ENCODE measurements at regions not wholly inside any gene's neighbourhood (a gene's known extent, or its start where the extent isn't known, plus 50 kb on each side); places are given as distances from the start of the nearest gene placed in this dataset.

DNA sequence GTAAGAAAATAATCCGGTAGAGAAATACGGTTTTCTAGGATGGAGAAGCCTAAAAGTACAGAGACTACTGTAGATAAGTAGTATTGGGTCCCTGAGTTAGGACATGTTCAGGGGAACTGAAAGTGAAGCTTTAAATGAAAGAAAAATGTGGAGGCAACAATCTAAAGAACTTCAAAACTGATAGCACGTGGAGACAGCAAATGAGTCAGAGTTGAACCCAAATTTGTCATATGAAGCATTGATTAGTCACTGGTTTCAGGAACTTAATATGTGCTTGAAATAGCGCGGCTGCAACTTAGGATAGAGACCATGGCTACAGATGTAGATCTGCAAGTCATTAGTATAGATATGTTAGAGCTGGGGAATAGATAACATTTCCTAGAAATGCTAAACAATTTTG is 1138.6 kb upstream of the SORCS1 start:
- no peak for DNase-seq (ENCODE audit: low read depth)

GRCh38 chr10:108301002-108301401 is 1136.5 kb upstream of the SORCS1 start:
- no peak for DNase-seq (ENCODE audit: low read depth)
- TF ChIP-seq, protein P1, sequence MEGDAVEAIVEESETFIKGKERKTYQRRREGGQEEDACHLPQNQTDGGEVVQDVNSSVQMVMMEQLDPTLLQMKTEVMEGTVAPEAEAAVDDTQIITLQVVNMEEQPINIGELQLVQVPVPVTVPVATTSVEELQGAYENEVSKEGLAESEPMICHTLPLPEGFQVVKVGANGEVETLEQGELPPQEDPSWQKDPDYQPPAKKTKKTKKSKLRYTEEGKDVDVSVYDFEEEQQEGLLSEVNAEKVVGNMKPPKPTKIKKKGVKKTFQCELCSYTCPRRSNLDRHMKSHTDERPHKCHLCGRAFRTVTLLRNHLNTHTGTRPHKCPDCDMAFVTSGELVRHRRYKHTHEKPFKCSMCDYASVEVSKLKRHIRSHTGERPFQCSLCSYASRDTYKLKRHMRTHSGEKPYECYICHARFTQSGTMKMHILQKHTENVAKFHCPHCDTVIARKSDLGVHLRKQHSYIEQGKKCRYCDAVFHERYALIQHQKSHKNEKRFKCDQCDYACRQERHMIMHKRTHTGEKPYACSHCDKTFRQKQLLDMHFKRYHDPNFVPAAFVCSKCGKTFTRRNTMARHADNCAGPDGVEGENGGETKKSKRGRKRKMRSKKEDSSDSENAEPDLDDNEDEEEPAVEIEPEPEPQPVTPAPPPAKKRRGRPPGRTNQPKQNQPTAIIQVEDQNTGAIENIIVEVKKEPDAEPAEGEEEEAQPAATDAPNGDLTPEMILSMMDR (IDR thresholded peaks at IDR 0.05; ENCODE audit: low read depth, low read length, missing control alignments) = no peak
- H3K4me3 ChIP-seq (ENCODE audit: low read depth, low read length) = no peak overlapping the region

More for the DNA sequence above, 1138.6 kb upstream of the SORCS1 start:
- H3K4me3 ChIP-seq (ENCODE audit: low read depth, low read length) = no peak overlapping the region
- TF ChIP-seq, protein P1 (IDR thresholded peaks at IDR 0.05; ENCODE audit: low read depth, low read length, missing control alignments) = no peak

- DNase-seq (ENCODE audit: low read depth) = no peak
- TF ChIP-seq, protein P1 (IDR thresholded peaks at IDR 0.05; ENCODE audit: low read depth, low read length, missing control alignments) = no peak
- no peak overlapping the region for H3K4me3 ChIP-seq (ENCODE audit: low read depth, low read length)
Measured at GRCh38 chr10:108290823-108291222, 1126.3 kb upstream of the SORCS1 start.

GRCh38 chr10:108275895-108276685 is 1111.6 kb upstream of the SORCS1 start:
- DNase-seq (ENCODE audit: low read depth) = no peak
- TF ChIP-seq, protein P1 (IDR thresholded peaks at IDR 0.05; ENCODE audit: low read depth, low read length, missing control alignments) = no peak
- no peak overlapping the region for H3K4me3 ChIP-seq (ENCODE audit: low read depth, low read length)

DNA sequence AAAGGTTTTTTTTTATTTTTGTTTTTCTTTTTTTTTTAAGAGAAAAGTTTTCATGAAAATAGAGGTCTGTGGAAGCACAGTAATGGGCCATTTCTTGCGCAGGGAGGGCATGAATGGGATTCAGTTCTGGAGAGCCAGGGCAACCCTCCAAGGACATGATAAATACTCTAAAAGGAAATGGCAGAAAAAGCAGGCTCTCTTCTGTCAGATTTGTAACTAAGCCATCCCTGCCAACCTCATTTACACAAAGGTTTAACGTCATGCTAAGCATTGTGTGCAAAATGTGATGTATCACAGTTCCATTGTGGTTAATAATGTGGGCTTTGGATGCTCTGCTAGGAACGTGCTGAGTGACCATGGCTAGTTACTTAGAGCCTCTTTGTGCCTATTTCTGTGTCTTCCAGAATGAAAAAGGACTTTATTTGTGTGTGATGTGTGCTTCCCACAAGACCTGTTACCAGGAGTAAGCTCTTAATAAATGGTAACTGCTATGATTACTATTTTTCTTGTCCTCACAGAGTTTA is 1095.9 kb upstream of the SORCS1 start:
- no peak for DNase-seq (ENCODE audit: low read depth)
- no peak overlapping the region for H3K4me3 ChIP-seq (ENCODE audit: low read depth, low read length)
- TF ChIP-seq, protein P1 (IDR thresholded peaks at IDR 0.05; ENCODE audit: low read depth, low read length, missing control alignments) = no peak

- DNase-seq (ENCODE audit: low read depth) = no peak
- TF ChIP-seq, protein P1 (IDR thresholded peaks at IDR 0.05; ENCODE audit: low read depth, low read length, missing control alignments) = no peak
- no peak overlapping the region for H3K4me3 ChIP-seq (ENCODE audit: low read depth, low read length)
Measured at GRCh38 chr10:108254089-108254488, 1089.6 kb upstream of the SORCS1 start.

DNA sequence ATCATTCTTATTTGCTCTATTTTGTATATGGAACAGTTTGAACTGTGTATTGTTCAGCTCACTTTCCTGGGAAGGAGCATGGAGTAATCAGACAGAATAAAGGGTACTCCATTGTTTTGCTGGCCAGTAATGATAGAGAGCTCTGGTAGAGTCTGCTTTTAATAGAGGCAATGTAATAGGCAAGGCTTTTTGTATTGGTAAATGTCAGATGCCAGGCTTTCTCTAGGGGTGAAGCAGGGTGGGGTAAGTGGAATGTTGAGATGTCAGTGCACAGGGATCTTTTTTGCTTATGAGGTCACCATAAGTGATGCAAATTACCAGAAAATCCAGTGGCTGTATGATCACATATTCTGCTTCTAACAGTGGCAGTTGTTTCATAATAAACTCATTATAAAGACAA is 1088.3 kb upstream of the SORCS1 start:
- H3K4me3 ChIP-seq (ENCODE audit: low read depth, low read length) = no peak overlapping the region
- TF ChIP-seq, protein P1 (IDR thresholded peaks at IDR 0.05; ENCODE audit: low read depth, low read length, missing control alignments) = no peak
- DNase-seq (ENCODE audit: low read depth) = no peak
